AG09319 (cell line): ENCODE measurements at regions not wholly inside any gene's neighbourhood (a gene's known extent, or its start where the extent isn't known, plus 50 kb on each side); places are given as distances from the start of the nearest gene placed in this dataset.
"Not testable (repeated sequence)": the region's sequence is repeated elsewhere in the genome, so short reads cannot be mapped to it uniquely, and the experiment has no call there.

ENCODE experiments used
- DNase-seq: peaks from one replicate; pipeline ENCODE4 v3.0.0-alpha.2; 2010; ENCODE audit warnings: low read depth; ENCODE audit errors: extremely low read depth

DNA sequence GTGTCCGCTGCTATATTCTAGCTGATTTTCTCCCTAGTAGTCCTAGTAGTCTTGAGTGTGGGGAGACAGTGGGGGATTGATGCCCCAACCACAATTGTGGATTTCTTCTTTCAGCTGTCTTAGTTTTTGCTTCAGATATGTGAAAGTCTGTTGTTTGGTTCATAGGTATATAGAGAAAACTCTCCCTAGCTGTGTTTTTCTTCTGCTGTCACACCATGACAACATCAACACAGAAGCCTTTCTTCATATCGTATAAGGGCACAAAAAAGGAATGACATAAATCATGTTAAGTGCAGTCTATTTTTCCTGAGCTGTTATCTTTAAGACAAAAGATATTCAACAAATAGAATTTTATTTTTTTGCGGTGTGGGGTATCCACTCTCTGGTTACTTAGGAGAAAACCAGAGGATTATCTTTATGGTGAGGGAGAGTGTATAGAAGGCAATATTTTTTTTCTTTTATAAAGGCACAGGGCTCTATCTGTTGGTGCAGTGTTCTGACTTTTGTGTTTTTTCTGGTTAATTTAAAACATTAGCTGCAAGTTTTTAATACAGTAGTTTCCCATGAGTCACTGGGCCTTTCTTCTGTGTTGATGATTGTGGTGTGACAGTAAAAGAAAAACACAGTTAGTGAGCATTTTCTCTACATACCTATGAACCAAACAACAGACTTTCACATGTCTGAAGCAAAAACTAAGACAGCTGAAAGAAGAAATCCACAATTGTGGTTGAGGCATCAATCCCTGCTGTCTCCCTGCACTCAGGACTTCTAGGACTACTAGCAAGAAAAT, 139.3 kb upstream of the PLGLB2 start:
- not testable (repeated sequence) for DNase-seq

DNA sequence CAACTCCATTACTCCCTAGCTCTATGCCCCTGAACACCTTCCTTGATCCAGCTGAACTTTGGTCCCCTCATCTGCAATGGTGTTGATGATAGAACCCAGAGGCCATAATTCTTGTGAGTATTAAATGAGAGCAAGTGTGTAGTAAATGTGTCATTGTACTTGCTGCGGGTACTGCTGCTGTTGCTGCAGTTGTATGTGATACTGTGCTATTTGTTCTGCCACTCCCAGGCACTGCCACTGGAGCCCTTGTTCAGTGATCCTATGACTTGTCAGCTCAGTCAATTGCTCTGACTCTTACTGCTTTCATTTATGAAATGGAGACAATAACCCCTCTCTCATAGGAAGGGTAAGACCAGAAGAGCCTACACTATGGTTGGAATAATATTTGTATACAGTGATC, 136.9 kb upstream of the PLGLB2 start:
- not testable (repeated sequence) for DNase-seq

DNA sequence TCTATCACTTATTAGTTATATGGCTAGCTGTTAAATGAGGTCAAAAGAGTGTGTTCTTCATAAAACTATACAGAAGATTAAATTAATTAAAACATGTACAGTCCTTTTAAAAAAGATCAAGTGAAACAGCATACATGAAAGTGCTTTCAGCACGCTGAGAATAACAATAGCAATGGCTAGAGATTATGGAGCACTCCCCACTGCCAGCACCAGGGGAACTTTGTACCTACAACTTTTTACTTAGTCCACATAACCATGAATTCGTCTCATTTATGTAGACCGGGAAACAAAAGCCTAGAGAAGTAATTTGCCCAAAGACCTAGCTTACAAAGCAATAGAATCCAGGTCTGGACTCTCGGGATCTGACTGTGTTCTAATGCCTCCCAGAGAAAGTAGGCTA, 136.5 kb upstream of the PLGLB2 start:
- not testable (repeated sequence) for DNase-seq

DNA sequence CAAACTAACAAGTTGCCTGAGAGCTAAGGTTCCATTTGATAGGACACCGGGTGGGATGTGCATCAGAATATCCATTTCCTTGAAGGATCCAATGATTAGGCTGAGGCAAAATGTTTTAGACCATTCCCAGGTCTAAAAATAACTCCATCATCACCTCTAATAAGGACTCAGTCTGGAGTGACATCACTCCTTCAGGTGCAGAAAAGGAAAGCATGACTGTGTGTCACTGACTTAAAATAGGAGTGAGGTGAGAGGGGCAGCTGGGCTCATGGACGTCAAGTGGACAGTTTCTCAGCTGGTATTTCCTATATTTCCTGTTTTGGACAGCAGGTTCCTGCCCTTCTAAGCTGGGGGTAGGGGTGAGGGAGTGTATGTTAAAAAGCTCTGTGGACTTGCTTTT, 135.9 kb upstream of the PLGLB2 start:
- not testable (repeated sequence) for DNase-seq

DNA sequence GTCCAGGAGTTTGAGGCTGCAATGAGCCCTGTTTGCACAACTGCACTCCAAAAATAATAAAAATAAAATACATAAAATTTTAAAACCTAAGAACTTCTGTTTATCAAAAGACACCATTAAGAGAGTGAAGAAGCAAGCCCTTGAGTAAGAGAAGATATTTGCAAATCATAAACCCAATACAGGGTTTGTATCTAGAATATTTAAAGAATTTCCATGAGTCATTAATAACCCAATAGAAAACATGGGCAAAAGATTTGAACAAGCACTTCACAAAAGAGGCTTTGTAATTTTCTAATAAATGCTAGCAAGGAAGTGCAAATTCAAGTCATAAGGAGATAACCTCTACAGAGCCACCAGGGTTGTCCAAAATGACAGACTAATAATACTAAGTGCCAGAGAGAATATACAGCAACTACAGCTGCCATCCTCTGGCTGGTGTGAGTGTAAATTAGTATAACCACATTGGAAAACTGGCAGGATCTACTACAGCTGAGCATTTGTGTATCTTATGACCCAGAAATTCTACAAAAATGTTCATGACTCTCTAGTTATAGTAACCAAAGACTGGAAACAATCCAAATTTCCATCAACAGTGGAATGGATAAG, 133.0 kb upstream of the PLGLB2 start:
- DNase-seq, result not testable (repeated sequence)

DNA sequence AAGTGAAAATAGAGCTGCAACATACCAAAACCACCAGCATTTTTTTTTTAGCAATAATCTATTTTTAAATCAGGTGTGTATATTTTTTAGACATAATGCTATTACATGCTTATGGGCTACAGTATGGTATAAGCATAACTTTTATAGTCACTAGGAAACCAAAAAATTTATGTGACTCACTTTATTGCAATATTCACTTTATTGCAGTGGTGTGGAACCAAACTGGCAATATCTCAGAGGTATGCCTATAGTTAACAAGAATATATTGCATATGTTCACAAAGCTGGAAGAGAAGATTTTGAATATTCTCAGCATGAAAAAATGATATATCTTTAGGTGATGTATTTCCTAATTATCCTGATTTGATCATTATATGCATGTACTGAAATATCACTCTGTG, 128.8 kb upstream of the PLGLB2 start:
- DNase-seq, result not testable (repeated sequence)

DNA sequence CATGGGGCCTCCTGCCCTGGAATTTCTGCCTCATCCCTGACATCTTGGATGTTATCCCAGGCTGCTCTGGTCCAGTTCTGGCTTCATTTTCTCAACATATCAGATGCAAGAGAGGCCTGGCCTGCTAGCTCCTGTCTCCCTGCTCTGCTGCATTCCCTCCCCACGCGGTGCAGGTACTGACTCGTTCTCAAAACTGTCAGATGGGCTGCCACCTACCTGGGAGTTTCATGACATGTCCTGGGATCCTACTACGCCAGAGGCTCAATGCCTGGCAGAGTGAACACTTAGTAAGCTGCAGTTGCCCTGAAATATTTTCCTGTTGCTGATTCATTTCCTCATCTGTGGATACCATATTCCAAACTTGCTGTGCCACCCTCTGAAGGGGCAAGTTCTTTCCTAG, 126.7 kb upstream of the PLGLB2 start:
- DNase-seq, result not testable (repeated sequence)

DNA sequence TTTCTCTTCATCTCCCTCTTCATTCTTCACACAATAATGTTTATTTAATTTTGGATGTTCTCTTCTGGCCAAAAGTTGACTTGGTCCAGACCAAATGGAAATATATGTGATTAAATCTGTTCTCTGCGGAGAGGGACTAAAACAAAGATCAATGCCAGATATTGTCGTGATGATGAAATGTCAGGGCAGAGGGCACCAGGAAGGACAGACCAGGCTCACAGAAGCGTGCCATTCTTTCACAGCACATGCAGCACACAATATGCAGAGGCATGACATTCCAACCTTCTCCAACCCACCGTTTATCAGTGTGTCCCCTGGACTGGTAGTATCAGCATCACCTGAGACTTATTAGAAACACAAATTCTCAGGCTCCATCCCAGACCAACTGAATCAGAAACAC, 125.2 kb upstream of the PLGLB2 start:
- DNase-seq, result not testable (repeated sequence)

DNA sequence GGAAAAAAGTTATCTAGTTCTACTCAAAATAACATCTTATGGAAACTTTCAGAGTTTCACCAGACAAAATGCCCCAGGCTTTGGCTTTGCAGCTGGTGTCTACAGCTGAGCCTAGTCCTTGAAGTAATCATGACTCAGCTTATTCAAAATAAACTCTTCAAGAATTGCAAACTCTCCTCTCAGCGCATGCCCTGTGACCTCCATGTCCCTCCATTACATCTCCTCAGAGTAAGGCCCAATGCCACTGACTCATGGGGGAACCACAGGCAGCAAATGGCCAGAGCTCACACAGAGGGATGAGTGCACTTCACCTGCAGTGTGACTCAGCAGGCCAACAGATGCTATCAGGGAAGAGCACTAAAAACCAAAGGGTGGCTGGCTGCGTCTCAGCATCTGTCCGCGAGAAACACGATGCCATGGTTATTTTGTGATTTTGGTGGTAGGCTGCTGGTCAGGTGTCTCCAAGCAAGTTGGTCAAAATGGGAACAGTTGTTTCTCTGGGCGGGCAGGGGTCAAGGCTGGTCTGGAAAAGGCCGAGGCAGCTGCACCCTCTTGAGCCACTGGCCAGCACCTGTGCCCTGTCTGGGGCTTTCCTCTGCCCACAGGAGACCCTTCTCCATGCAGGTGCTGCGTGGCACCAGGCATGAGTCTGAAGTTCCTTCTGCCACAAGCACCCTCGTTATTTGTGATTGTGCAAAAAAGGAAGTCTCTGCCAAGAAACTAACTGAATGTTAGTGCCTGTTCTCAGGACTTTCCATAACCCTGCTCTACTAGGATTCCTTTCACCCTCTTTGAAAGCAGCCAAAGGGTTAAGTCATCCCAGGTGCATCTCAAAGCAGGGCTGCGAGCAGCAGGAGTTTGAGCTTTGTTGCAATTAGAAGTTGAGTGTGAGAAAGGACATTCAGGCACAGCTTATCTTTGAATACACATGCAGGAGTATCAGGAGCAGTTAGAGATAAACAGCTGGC, 118.1 kb upstream of the PLGLB2 start:
- peak; percentile 74 for DNase-seq

DNA sequence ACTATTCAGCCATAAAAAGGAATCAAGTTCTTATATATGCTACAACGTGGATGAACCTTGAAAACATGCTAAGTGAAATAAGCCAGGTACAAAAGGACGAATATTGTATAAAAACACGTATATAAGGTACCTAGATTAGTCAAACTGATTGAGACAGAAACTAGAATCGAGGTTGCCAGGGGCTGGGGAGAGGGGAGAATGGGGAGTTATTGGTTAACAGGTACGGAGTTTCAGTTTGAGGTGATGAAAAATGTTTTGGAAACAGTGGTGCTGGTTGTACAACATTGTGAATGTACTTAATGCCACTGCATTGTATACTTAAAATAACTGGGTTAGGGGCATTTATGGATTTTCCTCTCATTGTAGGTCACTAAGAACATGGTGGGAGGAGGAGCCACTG, 117.0 kb upstream of the PLGLB2 start:
- DNase-seq, result not testable (repeated sequence)

DNA sequence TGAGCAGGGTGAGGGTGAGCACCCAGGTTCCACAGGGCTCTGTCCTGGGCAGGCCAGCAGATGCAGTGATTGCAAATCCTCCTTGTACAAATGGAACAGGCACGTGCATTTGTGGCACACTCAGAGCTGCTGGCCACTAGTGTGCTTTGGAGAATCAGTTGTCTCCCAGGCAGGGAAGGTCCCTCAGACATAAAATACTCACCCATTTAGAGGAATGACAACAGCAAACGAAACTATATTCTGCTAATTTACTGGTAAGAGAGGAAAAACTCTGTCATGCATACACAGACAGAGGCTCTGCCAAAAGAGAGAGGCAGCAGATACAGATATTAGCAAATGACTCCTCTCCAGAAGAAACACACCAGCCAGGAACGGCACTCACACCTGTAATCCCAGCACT, 116.5 kb upstream of the PLGLB2 start:
- DNase-seq, result not testable (repeated sequence)

DNA sequence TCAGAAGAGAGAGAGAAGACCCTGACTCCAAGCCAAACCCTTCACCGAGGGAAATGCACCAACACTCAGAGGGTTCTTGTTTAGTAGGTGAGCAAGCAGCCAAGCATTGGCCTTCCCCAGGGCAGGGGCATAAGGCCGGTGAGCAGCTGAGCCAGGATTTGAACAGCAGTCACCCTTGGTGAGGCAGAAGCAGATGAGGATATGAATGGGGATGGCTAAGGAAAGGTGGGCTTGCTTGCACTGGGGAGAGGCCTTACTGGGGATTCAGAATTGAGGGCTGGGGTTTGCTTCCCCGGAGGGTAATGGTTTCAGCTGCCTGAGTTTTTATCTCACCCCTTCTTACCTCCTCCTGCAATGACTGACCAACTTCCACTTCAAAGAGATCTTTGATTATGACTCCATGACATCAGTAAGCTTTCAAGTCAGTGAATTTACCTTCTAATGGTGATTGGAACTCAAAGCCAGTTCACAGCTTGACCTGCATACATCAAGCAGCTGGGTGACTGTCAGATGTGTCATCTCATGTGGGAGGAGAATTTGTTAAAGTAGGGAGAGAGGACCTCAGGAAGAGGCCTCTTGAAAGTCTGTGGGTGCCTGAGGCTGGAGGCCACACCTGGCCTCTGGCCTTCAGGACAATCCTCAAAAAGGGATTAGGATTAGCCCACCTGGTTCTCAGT, 114.5 kb upstream of the PLGLB2 start:
- DNase-seq, result not testable (repeated sequence)

DNA sequence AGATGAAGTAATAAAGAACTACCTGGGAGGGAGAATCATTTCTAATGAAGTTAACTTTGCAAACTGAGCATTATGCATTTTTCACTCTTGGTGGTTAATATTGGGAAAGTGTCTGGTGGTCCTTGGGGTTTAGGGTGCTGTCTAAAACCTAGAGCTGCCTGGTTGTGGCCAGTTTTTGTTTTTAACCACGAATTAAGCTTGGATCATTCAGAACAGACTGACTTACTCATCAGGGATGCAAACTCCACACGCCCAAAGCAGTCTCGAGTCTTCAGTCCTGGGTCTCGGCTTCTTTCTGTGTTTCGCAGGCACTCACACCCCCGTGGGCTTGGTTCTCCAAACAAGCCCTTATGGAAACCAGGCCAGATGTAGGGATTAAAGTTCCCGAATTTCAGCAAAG, 113.8 kb upstream of the PLGLB2 start:
- not testable (repeated sequence) for DNase-seq

DNA sequence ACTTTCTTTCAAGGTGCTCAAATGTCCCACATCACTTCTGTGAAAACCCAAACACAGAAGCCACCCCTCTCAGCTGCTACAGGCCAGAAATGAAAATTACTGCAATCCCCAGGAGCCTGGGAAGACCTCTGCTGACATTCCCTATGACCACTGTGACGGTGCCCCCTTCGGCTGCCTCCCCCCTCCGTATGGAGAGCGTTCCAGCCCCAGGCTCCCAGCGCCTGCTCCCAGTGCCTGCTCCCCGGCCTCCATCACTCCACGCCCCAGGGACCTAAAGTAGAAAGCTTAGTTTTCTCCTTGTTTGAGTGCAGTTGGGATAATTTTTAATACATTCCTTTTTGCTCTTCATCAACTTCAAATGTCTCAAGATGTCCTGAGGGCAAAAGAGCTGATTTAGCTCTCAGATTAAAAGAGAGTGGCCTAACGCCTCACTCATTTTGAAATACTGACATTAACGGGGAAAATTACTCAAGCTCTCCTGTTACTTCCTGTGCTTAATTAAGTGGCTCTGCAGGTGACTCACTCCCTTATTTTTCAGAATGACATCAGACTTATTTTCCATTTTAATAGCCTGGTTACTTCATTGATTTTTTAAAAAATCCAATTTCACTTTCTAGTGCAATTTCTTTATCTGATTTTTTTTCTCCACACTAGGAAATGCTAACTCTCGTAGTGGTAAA, 112.8 kb upstream of the PLGLB2 start:
- DNase-seq, result not testable (repeated sequence)

DNA sequence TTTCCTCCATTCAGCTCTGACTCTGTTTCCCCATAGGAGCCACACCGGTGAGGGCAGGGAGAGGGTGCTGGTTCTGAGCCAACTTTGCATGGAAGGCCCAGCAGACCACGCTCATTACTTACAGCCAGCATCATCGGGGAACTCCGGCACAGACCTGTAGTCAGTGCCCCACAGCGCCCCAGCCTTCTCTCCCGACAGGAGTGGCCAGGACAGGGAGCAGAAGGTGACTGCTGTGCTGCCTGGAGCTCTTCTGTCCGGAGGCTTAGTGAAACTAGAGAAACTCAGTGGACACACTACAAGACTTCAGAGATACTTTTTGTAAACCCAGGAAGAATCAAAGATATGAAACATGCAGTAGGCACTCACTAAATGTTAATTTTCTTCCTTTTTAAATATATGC, 111.6 kb upstream of the PLGLB2 start:
- not testable (repeated sequence) for DNase-seq

DNA sequence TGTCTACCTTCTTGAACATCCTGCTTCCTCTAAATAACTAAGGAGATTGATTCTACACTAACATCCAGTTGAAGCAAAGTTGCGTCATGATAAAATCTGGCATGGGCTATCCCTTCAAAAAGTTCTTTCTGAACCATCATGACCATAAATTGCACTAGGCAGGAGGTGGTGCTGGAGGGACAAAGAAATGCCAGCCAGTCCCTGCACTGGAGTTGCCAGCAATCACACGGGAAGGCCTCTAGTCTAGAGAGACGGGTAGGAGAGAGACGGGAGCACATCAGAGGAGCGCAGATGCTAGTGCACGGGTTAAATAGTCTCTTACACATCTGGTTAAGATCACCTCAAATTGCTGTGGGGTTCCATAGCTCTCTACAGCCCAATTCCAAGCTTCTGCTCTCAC, 111.2 kb upstream of the PLGLB2 start:
- DNase-seq, result not testable (repeated sequence)

DNA sequence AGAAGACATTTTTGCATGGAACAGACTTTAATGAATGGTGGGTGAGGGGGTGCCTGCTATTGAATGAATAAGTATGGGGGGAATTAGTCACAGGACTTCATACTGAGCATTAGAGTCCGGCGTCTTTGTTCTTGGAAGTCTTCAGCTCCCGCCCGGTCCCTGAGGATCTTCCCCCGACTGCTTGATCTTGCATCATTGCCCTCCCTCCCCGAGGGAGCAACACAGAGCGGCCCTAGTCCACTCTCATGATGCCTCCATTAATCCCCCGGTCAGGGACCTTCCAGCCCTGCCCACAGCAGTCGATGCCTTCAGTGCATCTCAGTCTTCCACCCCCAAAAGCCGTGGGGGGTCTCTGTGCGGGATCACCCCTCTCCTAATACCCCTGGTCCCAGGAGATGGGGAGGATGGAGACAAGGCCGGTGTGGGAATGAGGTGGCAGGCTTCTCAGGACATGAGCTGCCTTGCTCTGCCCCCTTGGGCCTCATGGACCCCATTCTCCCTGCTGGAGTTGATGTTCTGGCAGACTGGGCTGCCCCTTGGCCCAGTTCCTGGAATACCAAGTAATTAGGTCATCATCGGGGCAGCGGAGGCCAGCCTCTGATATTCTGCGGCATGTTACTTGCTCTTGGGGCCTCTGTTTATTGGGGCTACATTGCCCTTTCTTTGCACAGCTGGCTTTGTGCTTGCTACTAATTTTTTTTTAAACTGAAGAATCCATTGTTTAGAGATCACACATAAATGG, 110.5 kb upstream of the PLGLB2 start:
- DNase-seq, result not testable (repeated sequence)

DNA sequence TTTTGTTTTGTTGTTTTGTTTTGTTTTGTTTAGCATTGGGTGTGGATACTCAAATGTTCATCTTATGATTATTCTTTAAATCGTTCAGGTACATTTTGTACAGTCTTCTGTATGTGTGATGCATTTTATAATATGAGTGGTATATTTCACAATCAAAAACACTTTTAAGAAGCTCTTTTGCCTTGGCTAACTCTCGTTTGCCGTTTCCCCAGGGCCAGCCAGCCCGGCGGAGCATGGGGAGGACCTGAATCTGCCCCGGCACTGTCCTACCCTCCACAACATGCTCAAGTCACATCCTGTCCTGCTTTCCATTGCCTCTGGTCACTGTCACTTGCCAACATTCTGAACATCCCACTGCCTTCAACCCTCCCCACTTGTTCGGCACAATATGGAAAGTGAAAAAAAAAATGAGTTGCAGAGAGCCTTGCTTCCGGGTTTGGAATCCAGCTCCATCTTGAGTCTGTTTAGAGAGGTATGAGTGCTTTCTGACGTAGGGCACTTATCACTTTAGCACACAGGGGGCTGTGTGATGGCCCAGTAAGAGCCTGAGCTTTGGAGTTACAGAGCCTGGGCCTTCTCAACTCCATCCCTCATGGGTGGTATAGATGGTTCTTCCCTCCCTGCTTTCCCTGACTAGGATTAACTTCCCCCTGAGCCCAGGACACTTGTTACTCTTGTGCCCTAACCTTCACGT, 109.6 kb upstream of the PLGLB2 start:
- not testable (repeated sequence) for DNase-seq

DNA sequence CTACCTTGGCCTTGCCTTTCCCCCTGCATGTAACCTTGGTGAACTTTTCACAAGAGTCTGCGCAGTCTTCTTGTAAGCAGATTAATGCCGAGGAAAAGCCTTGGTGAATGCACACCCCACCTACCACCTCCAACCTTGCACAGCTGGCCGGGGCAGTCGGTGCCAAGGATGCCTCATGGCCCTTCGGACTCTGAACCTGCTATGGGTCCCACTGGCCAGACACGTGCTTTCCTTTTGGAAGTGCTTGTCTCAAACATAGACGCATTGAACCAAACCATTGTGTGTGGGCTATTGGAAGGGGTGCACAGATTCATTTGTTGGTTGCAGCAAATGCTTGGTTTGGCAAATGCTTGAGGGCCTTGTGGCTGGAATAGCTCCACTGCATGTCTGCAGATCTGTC, 109.0 kb upstream of the PLGLB2 start:
- DNase-seq, result not testable (repeated sequence)
